ENCODE measurements at regions not wholly inside any gene's neighbourhood (a gene's known extent, or its start where the extent isn't known, plus 50 kb on each side); places are given as distances from the start of the nearest gene placed in this dataset.

GRCh38 chr11:134973801-134974200 lies 561.8 kb upstream of the B3GAT1 start:
- intact Hi-C loops (cut with micrococcal nuclease; ENCODE audit: unreplicated experiment), result no loop called here
- no peak overlapping the region for H3K27ac ChIP-seq (ENCODE audit: low read length)
- POLR2A ChIA-PET, result no interaction called here
- no peak for TF ChIP-seq REST (IDR thresholded peaks at IDR 0.05; ENCODE audit: insufficient read depth in 1 of 2, low read depth in 2 of 2, low read length in 1 of 2)
- TF ChIP-seq POLR2AphosphoS5 (IDR thresholded peaks at IDR 0.05; ENCODE audit: low read depth, low read length), result no peak
- TF ChIP-seq CTCF (IDR thresholded peaks at IDR 0.05), result no peak
- no peak for TF ChIP-seq TCF7L2 (IDR thresholded peaks at IDR 0.05; ENCODE audit: low read depth, low read length)
- TF ChIP-seq SIN3A (IDR thresholded peaks at IDR 0.05; ENCODE audit: borderline replicate concordance, insufficient read depth, low read depth, low read length), result no peak
- ATAC-seq (no peak), DNase-seq (ENCODE audit: low read depth, low spot score) (no peak)
- no TSS peak for BruUV-seq (replicated peaks)
- H3K4me1 ChIP-seq (ENCODE audit: control insufficient read depth, insufficient read depth, low read length), result no peaks in the 10 kb centered on the region
- no peak overlapping the region for H3K4me3 ChIP-seq (ENCODE audit: low read depth in 2 of 2, low read length in 2 of 2)
- in situ Hi-C loops (cut with HindIII; ENCODE audit: low pct_unique_long_range_greater_than_20kb, low sequenced_read_pairs), result no loop called here
- no peaks in the 10 kb centered on the region for H3K27me3 ChIP-seq (ENCODE audit: control insufficient read depth, insufficient read depth, low read length)
- no peaks in the 10 kb centered on the region for H3K36me3 ChIP-seq (ENCODE audit: control insufficient read depth, insufficient read depth, low read length)
- CTCF ChIA-PET, result no interaction called here
- no peaks in the 10 kb centered on the region for H3K9me3 ChIP-seq (ENCODE audit: control insufficient read depth, insufficient read depth, low read depth, low read length)

- DNase-seq (ENCODE audit: low read depth, low spot score) (no peak), ATAC-seq (no peak)
- Histone ChIP-seq H3K9me3 (ENCODE audit: control insufficient read depth, insufficient read depth, low read depth, low read length) (no peaks in the 10 kb centered on the region), H3K36me3 (ENCODE audit: control insufficient read depth, insufficient read depth, low read length) (no peaks in the 10 kb centered on the region), H3K27ac (ENCODE audit: low read length) (no peak overlapping the region), H3K4me1 (ENCODE audit: control insufficient read depth, insufficient read depth, low read length) (no peaks in the 10 kb centered on the region), H3K4me3 (ENCODE audit: low read depth in 2 of 2, low read length in 2 of 2) (no peak overlapping the region), H3K27me3 (ENCODE audit: control insufficient read depth, insufficient read depth, low read length) (no peaks in the 10 kb centered on the region)
- CTCF ChIA-PET, result no interaction called here
- intact Hi-C loops (cut with micrococcal nuclease; ENCODE audit: unreplicated experiment) (no loop called here), in situ Hi-C loops (cut with HindIII; ENCODE audit: low pct_unique_long_range_greater_than_20kb, low sequenced_read_pairs) (no loop called here)
- TF ChIP-seq SIN3A (IDR thresholded peaks at IDR 0.05; ENCODE audit: borderline replicate concordance, insufficient read depth, low read depth, low read length) (no peak), POLR2AphosphoS5 (IDR thresholded peaks at IDR 0.05; ENCODE audit: low read depth, low read length) (no peak), TCF7L2 (IDR thresholded peaks at IDR 0.05; ENCODE audit: low read depth, low read length) (no peak), REST (IDR thresholded peaks at IDR 0.05; ENCODE audit: insufficient read depth in 1 of 2, low read depth in 2 of 2, low read length in 1 of 2) (no peak), CTCF (IDR thresholded peaks at IDR 0.05) (no peak)
- POLR2A ChIA-PET, result no interaction called here
- BruUV-seq (replicated peaks), result no TSS peak
Measured at GRCh38 chr11:134971381-134971780, 559.3 kb upstream of the B3GAT1 start.

Data from Panc1 (cell line).